ENCODE measurements at regions not wholly inside any gene's neighbourhood (a gene's known extent, or its start where the extent isn't known, plus 50 kb on each side); places are given as distances from the start of the nearest gene placed in this dataset.
"Not testable (repeated sequence)": the region's sequence is repeated elsewhere in the genome, so short reads cannot be mapped to it uniquely, and the experiment has no call there.

DNA sequence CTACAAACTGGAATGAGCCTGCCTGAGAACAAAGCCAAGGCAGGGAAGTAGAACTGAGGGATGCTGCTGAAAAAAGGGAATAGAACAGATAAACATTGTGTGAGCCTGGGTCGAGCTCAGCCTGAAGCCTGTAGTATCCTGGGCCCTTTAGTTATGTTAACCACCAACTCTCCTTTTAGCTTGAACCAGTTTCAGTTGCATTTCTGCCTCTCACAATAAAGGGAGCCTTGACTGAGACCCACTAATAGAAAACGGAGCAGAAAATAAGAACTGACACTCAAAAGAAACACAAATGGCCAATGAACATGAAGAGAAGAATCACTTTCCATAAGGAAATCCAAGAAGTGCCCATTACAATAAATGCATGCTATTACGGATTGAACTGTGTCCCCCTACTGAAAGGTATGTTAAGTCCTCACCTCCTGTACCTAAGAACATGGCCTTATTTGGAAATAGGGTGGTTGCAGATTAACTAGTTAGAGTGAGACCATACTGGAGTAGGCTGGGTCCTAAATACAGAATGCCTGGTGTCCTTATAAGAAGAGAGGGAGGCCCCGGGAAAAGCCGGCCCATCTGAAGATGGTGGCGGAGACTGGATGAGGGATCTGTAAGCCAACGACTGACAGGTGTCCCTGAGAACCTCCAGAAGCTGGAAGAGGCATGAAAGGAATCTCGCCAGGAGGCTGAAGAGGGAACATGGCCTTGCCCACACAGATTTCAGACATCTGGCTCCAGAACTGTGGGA, 4423.0 kb upstream of the TPTE start:
- TF ChIP-seq, protein P1, sequence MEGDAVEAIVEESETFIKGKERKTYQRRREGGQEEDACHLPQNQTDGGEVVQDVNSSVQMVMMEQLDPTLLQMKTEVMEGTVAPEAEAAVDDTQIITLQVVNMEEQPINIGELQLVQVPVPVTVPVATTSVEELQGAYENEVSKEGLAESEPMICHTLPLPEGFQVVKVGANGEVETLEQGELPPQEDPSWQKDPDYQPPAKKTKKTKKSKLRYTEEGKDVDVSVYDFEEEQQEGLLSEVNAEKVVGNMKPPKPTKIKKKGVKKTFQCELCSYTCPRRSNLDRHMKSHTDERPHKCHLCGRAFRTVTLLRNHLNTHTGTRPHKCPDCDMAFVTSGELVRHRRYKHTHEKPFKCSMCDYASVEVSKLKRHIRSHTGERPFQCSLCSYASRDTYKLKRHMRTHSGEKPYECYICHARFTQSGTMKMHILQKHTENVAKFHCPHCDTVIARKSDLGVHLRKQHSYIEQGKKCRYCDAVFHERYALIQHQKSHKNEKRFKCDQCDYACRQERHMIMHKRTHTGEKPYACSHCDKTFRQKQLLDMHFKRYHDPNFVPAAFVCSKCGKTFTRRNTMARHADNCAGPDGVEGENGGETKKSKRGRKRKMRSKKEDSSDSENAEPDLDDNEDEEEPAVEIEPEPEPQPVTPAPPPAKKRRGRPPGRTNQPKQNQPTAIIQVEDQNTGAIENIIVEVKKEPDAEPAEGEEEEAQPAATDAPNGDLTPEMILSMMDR (IDR thresholded peaks at IDR 0.05), result not testable (repeated sequence)
- not testable (repeated sequence) for TF ChIP-seq POLR2A (IDR thresholded peaks at IDR 0.05)
